ENCODE measurements at regions not wholly inside any gene's neighbourhood (a gene's known extent, or its start where the extent isn't known, plus 50 kb on each side); places are given as distances from the start of the nearest gene placed in this dataset.

DNA sequence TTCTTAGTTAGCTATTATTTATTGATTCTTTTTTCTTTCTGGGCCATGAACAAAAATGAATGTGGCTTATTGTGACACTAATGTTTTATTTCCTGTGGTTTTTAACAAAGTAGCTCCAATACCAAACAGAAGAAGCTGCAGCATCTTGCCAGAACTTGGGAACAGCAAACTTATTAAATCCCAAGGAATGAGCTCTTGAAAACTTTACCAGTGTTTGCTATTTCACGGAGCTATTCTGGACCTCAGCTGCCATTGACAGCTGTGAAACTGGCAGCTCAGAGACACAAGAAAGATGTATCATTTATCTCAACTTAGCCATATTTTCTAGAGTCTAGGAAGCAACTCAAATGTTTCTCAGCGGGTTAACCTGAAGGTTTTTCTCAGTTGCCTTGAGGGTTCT lies 91.0 kb upstream of the NEUROD1 start:
- DNase-seq: no peak

DNA sequence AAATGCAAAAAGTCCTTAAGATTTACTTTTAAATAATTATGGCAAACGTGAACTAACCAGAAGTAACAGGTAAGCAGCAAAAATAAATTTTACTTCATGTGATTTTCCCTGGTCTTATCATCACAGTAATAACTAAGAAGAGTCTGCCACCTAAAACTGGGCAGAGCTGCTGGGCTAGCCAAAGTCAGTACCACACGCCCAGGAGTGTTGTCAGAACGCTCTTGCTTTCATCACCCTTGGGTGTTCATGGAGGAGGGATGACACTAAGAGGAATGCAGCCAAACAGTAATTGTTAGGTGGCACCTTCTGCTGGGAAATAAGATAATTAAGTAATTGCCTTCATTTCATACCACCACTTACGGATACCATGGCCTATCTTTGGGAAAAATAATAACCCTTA lies 92.0 kb upstream of the NEUROD1 start:
- DNase-seq: no peak

DNA sequence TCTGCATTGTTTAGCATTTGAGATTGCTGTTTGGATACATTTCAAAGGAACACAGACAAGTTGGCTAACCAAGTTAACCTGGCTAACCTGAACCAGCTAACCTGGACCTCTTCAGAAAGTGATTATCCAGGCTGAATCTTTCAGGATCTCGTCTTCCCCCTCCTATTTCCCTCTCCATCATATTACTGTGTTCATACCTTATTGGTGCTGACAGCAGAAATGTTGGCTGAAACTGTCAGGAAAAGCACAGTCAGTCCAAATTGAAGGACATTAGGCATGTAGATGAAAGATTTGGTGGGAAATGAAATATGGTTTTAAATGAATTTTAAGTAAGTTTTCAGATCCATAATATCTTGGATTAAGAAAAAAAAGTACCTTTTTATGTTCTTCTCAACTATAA lies 92.5 kb upstream of the NEUROD1 start:
- DNase-seq: no peak

DNA sequence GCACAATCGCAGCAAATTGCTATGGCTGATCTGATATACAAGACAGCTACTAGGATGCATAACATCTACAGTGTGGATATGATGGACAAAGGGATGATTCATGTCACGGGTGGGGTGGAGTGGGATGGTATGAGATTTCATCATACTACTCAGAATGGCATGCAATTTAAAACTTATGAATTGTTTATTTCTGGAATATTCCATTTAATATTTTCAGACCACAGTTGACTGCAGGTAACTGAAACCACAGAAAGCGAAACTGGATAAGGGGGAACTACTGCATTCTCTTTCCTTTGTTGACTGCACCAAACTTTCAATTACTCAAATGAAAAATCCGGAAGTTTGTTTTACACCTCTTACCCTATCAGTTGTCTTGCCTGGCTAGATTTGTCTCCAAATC lies 94.4 kb upstream of the NEUROD1 start:
- DNase-seq: no peak

DNA sequence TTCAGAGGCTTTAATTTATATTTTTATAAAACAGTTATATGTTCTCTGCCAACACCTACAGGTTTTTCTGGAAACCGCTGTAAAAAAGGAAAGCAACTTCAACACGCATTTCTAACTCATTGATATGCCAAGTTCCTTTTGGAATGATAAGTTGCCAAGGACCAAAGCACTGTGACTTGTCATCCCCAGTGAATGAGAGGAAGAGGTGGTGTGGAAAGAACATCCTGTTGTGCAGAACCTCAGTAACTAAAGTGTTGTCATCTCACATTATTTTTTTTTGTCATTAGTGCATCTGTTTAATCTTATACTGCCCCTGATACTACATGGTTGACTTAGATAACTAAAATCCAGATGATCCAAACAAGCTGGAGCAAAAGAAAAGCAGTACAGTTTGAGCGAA lies 96.0 kb upstream of the NEUROD1 start:
- no peak for DNase-seq

DNA sequence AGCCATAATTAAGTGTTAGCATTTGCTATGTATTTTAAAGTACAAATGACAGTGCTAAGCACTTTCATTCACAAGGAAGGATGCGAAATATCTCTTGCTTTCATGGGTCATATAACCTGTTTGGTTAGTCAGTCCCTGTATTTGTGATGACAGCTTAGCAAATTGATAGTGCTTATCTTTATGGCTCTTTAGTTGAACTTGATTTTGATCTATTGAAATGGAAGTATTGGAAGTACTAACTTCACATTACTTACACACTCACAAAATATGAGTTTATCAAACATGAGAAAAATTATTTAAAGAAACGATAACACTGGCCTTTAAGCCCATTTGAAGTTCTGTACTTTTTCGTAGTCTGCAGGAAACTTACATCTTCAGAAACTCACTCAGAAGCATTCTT lies 97.4 kb upstream of the NEUROD1 start:
- no peak for DNase-seq

DNA sequence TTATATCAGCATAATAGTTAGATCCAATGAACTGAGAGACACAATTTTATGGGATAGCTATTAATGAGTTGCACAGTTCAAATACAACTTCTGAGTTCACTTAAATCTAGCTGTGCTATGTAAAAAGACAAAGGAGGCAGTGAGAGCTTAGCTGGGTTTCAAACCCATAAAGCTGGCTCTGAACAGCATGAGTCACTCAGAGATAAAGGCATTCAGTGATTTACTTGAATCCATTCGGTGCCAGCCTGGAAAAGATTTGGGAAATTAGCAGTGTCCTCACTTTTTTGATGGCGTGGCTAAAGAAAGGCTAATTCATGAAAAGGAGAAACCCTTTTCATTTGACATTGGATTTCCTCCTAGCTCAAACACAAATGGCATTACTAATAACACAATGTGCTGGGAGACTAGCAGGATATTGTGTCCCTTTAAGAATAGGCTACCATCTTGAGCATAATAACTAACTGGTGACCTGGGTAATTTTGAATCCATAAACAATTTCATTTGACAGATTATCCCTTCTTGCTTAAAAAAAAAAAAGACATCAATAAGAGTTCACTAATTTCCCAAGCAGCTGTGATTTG lies 98.4 kb upstream of the NEUROD1 start:
- DNase-seq: no peak

DNA sequence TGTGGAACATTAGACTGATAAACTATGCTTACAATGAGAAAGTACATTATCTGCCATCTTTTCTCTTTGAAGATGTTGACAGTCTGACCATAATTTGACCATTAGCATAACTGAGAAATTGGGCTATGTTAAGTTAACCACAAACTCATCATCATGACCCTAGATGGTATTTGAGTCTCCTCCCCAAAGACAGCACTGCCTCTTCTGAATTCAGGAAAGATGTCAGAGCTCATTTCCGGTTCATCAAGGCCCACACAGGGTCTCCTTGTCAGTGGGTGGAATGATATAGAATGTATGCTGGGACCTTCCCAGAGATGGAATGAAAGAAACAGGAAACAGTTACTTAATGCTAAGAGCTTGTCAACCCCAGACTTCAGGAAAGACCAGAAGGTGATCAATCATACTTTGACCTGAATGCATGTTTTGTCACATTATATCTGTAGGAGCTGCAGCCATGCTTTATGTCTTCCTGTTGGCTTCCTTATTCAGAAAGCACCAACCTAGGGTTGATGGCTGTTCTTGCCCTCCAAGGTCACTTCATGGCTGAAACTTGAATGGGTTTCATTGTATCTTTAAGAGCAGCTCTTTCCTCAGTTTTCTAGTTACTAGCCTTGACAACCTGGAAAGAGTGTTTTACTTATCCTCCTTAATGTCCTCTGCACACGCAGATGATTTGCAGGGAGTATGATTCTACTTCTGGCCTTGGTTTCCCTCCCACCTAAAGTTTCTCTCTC lies 99.1 kb upstream of the NEUROD1 start:
- no peak for DNase-seq

DNA sequence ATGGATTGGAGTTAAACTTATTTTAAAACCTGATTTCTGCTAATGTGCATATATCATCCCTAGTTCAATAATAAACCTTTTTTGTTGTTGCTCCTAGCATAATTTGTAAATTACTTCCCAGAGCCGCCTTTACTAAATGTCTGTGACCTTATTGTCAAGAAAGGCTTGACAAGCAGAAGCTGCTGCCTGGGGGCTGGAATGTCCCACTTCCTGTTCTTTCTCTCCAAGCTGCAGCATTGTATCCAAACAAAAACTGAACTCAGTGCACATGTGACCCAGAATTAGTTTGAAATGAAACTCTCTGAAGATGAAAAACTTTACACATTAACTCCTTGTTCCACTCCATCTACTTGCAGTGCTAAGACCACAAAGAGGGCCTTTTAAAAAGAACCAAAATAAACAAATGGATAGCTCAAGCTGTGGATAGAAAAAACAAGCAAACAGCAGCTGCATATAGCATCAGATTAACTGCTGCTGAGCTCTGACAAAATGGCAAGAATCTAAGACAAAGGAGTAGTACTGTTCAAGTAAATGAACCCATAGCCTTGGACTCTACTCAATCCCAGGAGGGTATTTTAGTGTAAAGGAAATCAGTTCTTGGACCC lies 99.8 kb upstream of the NEUROD1 start:
- DNase-seq: no peak

DNA sequence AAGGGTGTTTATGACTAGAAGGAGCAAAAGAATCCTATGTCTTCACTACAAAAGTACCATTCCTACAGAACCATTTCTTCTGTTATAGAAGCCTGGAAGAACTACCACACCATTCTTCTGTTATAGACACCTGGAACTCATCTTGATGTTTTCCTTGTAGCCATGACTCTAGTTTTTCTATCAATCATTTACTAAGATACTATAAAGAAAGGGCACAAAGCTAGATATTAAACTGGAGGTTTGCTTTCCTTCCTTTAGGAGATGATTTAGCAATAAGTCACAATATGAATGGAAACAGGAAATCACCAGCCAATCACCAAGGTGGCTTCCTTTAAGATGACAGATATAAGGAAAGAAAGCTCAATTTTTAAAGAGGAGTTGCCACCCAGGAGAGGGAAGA lies 100.3 kb upstream of the NEUROD1 start:
- no peak for DNase-seq

DNA sequence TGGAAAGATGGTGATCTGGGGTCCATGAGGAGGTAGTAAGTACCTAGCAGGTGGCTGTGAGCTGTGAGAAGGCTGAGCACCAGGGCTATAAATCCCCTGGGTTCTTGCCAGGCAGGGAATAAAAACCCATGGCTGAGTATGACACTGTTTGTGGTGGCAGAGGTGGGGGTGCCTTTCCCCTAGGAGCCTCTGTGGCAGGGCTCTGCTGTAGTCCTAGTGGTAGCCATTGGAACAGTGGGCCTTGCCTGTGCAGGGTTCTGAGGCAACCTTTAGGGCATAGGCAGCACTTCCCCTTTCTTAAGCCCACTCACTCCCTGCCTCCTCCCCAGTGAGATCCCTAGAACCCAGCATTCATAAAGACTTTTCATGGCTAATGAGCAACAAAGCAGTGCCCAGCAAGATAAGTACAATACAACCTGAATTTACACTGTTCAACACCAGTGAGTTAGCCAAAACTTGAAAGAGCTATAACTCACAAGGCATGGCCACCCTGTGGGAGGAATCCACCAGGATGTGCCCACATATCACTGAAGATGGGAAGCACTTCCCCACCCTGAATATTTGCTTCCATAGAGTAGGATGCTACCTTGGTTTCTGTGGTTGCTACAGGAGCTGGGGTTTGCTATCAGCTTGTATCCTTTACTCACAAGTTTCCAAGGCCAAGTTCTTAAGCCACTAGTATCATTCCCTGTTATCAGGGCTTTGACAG lies 100.9 kb upstream of the NEUROD1 start:
- DNase-seq: no peak

DNA sequence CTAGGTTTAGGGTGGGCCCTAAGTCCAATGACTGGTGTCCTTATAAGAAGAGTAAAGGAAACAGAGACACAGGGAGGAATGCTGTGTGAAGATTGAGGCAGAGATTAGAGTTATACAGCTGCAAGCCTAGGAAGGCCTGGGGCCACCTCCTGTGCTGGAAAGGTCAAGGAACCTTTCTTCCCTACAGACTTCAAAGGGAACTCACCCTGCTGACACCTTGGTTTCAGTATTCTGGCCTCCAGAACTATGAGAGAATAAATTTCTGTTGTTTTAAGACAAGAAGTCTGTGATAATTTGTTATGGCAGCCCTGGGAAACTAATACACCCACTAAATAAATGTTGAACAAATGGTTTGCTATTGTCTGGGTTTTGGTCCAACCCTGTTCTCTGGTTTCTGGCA lies 102.3 kb upstream of the NEUROD1 start:
- no peak for DNase-seq

DNA sequence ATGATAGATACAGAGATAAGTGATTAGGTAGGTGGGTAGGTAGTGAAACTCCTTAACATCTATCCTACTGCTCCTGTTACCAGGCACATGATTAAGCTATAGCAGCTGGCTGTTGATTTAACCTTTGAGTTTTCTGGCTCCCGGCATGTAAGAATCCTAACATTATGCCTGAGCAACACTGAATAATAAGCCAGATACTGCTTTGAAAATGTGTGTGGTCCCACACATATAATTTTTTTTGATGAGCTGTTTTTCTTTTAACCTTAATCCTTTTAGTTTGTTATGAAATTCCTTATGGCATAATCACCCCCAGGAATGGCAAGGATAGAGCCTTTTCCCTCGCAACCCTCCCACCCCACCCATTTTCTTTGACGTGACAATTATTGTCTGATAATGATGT lies 104.2 kb upstream of the NEUROD1 start:
- DNase-seq: no peak

DNA sequence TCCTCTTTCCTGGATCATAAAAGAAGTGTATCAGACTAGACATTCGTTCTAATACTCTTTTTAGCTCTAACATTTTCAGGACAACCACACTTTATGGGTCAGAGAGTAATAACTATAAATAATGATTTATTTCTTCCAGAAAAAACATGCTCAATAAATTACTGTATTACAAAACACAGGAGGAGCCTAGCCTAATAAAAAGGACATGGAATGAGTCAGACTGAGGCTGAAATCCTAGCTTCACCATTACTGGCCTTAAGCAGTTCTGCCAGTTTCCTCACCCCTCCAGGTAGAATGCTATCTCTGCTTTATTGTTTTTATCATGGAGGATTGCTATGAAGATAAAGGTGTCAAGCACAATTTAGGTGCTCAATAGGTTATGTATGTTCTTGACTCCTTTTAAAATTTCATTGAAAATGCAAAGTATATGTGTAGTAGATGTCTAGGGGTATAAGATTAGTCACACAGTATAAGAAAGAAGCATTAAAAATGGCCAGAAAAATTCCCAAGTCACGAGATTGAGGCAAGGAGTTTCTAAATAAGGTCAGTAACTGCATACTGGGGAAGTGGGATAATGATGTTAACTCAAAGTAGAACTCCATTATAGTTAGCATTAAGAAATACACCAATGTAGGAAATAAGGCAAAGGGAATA lies 105.5 kb upstream of the NEUROD1 start:
- DNase-seq: no peak

DNA sequence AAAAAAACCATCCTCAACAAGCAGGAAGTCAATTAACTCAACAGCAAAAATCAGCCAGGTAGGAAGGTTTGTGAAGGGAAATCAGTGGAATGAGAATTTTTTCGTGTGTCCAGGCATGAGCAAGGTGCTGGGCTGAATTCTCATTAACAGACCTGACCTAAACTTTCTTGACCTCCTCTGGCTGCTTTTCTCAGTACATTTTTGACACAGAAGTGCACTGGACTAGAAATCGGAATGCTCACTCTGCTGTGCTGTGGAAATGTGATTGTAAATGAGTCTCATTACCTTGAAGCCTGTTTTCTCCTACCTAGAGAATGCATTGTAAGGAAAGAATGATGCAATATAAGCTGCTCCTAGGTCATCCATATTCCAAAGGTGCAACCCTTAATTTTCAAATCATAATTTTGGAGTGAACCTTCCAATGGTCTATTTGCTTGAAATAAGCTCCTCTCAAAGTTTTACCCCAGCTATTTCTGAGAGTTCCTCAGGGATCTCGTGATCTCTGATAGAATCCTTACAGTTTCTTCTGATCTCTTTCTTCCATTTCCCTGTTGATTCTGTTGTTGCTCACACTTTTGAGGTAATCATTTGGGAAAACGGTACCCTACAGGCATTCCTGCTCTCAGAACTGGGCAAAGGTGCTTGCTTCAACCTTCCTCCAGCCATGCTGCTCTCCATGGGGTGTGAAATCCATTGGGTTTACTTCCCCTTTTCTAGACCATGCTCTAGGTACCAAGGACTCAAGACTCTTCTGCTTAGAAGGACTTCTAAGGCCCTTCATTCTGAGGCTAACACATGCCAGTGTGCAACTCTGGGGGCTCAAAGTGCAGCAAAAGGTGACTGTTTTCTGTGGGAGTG lies 104.9 kb upstream of the ITPRID2 start:
- DNase-seq: no peak

DNA sequence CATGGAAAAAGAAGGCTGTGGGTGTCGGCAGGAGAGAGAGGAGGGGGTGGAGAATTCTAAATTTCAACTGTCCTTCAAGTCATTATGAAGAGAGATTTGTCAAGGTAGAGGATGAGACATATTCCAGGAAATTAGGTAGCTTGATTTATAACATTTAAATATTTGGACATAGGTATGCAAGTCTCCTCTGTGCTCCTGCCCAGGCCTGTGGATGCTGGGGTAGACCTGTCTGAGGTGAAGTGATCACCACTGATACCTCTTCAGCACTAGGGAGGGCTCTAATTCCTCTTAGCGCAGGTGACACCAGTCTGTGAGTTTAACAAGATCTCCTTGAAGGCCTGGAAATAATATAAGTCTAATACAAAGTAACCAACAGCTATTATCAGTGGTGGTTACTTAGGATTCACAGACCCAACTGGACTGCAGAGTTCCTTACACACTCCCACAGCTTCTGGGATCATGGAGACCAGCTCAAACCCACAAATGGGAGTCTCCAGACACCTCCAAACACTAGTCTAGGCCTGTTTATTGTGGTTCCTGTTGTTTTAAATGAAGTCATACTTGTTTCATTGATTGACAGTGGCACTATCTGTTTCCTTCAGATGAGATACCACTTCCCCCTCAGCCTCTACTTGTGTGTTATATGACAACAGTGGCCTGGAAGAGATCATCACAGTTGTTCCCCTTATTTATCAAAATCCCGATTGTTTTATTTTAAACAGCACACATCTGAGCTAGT lies 104.1 kb upstream of the ITPRID2 start:
- DNase-seq: no peak

DNA sequence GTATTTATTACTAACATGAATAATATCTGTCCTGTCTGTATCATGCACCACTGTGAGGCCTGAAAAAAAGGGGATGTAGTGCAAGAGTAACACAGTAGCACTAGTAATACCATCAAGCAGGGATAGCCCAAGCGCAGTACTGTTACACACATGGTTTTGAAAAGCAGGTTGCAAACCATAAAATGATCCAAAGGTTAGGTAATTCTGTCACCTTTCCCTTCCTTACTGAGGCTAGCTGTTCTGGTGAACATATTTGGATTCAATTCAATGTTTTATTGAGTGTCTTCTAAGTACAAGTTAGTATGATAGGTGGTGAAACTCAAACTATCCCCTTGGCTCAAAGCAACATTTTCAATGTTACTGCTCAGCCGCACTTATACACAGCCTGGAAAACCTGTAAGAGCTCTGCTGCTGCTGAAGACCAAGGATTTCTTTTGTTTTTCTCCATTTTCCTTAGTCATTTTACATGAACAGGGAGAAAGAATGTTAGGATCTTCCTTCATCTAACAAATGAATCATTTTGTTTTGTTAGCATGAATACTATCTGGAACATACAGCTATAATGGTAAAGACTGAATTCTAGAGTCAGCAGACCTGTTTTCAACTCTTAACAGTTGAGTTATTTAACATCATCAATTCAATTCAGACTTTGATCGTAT lies 102.5 kb upstream of the ITPRID2 start:
- no peak for DNase-seq

DNA sequence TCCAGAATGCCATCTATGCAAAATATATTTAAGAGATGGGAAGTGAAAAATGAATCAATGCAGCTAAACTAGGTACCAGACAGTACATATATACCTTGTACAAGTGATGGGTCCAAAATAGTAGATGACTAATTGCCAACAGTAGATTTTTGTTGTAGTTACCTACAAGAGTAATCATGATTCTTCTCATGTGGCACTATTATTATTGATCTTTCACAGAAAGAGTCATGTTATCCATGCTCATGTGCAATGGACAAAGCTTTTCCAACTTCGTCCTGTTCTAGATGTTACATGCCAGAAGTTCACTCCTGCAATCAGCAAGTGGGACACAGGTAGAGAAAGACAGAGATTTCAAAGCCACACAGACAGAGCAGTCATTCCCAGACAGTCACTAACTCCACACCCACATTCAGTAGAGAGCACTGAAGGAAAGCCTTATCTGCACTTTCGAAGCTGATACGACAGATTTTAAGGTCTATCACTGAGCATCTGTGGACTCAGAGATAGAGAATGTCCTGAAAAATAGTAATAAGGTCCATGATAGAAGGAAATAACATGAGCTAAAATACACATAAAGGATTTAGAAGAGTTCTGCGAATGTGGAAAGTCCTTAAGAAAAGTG lies 101.6 kb upstream of the ITPRID2 start:
- DNase-seq: no peak

DNA sequence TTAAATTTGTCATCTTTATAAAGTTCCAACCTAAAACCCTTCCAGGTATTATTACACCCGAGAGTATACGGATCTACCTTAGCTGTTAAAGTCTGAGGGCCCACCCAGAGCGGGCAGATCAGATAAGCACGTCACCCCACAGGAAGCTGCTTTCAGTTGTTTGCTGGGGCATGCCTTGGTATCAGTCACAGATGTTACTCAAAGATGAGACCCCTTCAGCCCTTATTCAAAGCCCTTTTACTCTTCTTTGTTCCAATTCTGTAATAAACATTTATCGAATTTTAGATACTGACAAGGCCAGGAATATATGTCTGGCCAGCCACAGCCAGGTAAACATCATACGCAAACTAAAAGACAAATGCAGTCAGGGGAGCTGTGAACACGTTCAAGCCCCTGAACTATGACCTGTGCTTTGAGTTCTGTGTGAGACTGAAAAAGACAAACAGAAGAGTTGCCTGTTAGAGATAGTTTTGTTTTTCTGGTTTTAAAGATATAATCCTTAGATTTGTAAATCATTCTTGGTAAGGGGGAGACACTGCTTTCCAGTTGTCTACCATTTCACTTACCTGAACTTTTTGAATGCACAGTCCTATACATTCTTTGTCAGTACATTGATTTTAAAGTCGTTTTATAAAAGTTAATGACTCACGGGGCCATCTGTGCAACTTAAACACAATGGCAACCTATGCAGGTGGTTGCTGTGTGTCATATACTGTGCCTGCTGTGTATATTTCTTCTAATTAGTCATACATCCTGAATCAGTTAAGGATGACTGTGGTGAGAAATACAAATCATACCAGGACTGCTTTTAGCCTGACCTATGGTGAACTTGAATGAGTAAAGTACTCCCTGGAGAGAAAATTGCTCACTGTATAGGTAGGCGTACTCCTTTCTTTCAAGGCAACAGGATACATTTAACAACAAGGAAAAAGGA lies 100.5 kb upstream of the ITPRID2 start:
- DNase-seq: no peak

DNA sequence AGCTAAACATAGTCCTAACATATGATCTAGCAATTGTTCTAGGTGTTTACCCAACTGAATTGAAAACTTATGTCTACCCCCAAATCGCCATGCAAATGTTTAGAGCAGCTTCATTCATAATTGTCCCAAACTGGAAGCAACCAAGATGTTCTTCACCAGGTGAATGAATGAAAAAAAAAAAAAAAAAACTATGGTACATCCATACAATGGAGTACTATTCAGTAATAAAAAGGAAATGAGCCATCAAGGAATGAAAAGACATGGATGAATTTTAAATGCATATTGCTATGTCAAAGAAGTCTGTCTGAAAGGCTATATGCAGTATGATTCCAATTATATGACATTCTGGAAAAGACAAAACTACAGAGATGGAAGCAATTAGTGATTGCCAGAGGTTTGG lies 98.6 kb upstream of the ITPRID2 start:
- DNase-seq: no peak
